ENCODE measurements at regions not wholly inside any gene's neighbourhood (a gene's known extent, or its start where the extent isn't known, plus 50 kb on each side); places are given as distances from the start of the nearest gene placed in this dataset.
"Not testable (repeated sequence)": the region's sequence is repeated elsewhere in the genome, so short reads cannot be mapped to it uniquely, and the experiment has no call there.

- H3K9me3 ChIP-seq (ENCODE audit: control extremely low read depth in 1 of 5, control insufficient read depth in 4 of 5, insufficient read depth in 2 of 5, low read depth in 1 of 5, low read length in 4 of 5): peaks cover 0 to 5% (median 0%) of the 10 kb centered on the region in 5 experiments
- no peaks in the 10 kb centered on the region for H3K27me3 ChIP-seq (replicated peaks in 2 of 5; ENCODE audit: control insufficient read depth in 4 of 5, insufficient read depth in 5 of 5, low read length in 4 of 5)
- no peak for DNase-seq
- H3K4me3 ChIP-seq (ENCODE audit: control insufficient read depth in 1 of 7, extremely low read depth in 1 of 7, insufficient read depth in 4 of 7, low read depth in 2 of 7, low read length in 6 of 7): no peak overlapping the region
- H3K27ac ChIP-seq (ENCODE audit: insufficient read depth in 1 of 2, low read depth in 1 of 2, low read length in 2 of 2, poor library complexity in 1 of 2, severe bottlenecking in 2 of 2): no peak overlapping the region
- H3K4me1 ChIP-seq (ENCODE audit: control extremely low read depth in 1 of 4, control insufficient read depth in 4 of 4, insufficient read depth in 4 of 4, low read length in 3 of 4): no peaks in the 10 kb centered on the region
- CTCF ChIA-PET: no interaction called here
- POLR2A ChIA-PET: no interaction called here
- H3K36me3 ChIP-seq (ENCODE audit: control insufficient read depth in 4 of 4, insufficient read depth in 4 of 4, low read length in 3 of 4): no peaks in the 10 kb centered on the region
Measured at GRCh38 chr13:64477146-64477545, 2753.0 kb downstream of the PCDH9 start.

GRCh38 chr13:64476041-64476568 lies 2754.0 kb downstream of the PCDH9 start:
- H3K27ac ChIP-seq (ENCODE audit: insufficient read depth in 1 of 2, low read depth in 1 of 2, low read length in 2 of 2, poor library complexity in 1 of 2, severe bottlenecking in 2 of 2); POLR2A ChIA-PET; H3K27me3 ChIP-seq (replicated peaks in 2 of 5; ENCODE audit: control insufficient read depth in 4 of 5, insufficient read depth in 5 of 5, low read length in 4 of 5); DNase-seq; H3K4me1 ChIP-seq (ENCODE audit: control extremely low read depth in 1 of 4, control insufficient read depth in 4 of 4, insufficient read depth in 4 of 4, low read length in 3 of 4); H3K4me3 ChIP-seq (ENCODE audit: control insufficient read depth in 1 of 7, extremely low read depth in 1 of 7, insufficient read depth in 4 of 7, low read depth in 2 of 7, low read length in 6 of 7); CTCF ChIA-PET; H3K9me3 ChIP-seq (ENCODE audit: control extremely low read depth in 1 of 5, control insufficient read depth in 4 of 5, insufficient read depth in 2 of 5, low read depth in 1 of 5, low read length in 4 of 5); H3K36me3 ChIP-seq (ENCODE audit: control insufficient read depth in 4 of 4, insufficient read depth in 4 of 4, low read length in 3 of 4): not testable (repeated sequence)
- WGBS (ENCODE audit: insufficient coverage): 92% methylated on average over 2 of the region's 2 CpGs

DNA sequence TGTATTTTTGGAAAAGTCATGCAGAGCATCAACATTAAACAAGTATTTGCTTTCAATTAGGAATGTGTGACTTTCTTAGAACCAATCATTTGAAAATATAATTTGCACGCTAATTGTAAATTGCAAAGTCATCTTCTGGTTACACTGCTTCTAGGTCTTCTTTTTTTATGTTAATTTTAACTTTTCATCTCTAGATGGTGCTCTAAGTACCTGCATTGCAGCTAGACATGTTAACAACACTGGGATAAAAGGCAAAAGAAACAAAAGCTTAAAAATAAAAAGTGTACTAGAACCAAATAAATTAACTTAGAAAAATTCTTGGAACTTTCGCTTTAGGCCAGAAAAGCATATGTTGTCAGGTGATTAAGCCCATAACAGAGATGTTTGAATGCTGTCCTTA lies 2758.2 kb downstream of the PCDH9 start:
- peak; percentile 48 to 75 (median 73) for DNase-seq
- Histone ChIP-seq H3K27ac (ENCODE audit: insufficient read depth in 1 of 2, low read depth in 1 of 2, low read length in 2 of 2, poor library complexity in 1 of 2, severe bottlenecking in 2 of 2) (no peak overlapping the region), H3K9me3 (ENCODE audit: control extremely low read depth in 1 of 5, control insufficient read depth in 4 of 5, insufficient read depth in 2 of 5, low read depth in 1 of 5, low read length in 4 of 5) (peaks cover 0 to 5% (median 0%) of the 10 kb centered on the region in 5 experiments), H3K4me1 (ENCODE audit: control extremely low read depth in 1 of 4, control insufficient read depth in 4 of 4, insufficient read depth in 4 of 4, low read length in 3 of 4) (no peaks in the 10 kb centered on the region), H3K36me3 (ENCODE audit: control insufficient read depth in 4 of 4, insufficient read depth in 4 of 4, low read length in 3 of 4) (no peaks in the 10 kb centered on the region), H3K27me3 (replicated peaks in 2 of 5; ENCODE audit: control insufficient read depth in 4 of 5, insufficient read depth in 5 of 5, low read length in 4 of 5) (no peaks in the 10 kb centered on the region), H3K4me3 (ENCODE audit: control insufficient read depth in 1 of 7, extremely low read depth in 1 of 7, insufficient read depth in 4 of 7, low read depth in 2 of 7, low read length in 6 of 7) (no peak overlapping the region)
- POLR2A ChIA-PET: no interaction called here
- no CpG with 5 or more reads among the region's 2 CpGs for WGBS (ENCODE audit: insufficient coverage)
- CTCF ChIA-PET: no interaction called here

- Histone ChIP-seq H3K4me3 (ENCODE audit: control insufficient read depth in 1 of 7, extremely low read depth in 1 of 7, insufficient read depth in 4 of 7, low read depth in 2 of 7, low read length in 6 of 7) (no peak overlapping the region), H3K27me3 (replicated peaks in 2 of 5; ENCODE audit: control insufficient read depth in 4 of 5, insufficient read depth in 5 of 5, low read length in 4 of 5) (no peaks in the 10 kb centered on the region), H3K27ac (ENCODE audit: insufficient read depth in 1 of 2, low read depth in 1 of 2, low read length in 2 of 2, poor library complexity in 1 of 2, severe bottlenecking in 2 of 2) (no peak overlapping the region), H3K9me3 (ENCODE audit: control extremely low read depth in 1 of 5, control insufficient read depth in 4 of 5, insufficient read depth in 2 of 5, low read depth in 1 of 5, low read length in 4 of 5) (no peaks in the 10 kb centered on the region), H3K4me1 (ENCODE audit: control extremely low read depth in 1 of 4, control insufficient read depth in 4 of 4, insufficient read depth in 4 of 4, low read length in 3 of 4) (no peaks in the 10 kb centered on the region), H3K36me3 (ENCODE audit: control insufficient read depth in 4 of 4, insufficient read depth in 4 of 4, low read length in 3 of 4) (no peaks in the 10 kb centered on the region)
- no CpG with 5 or more reads among the region's 1 CpG for WGBS (ENCODE audit: insufficient coverage)
- DNase-seq: no peak
- CTCF ChIA-PET: no interaction called here
- POLR2A ChIA-PET: no interaction called here
Measured at GRCh38 chr13:64470751-64471150, 2759.4 kb downstream of the PCDH9 start.

- DNase-seq: no peak
- H3K4me1 ChIP-seq (ENCODE audit: control extremely low read depth in 1 of 4, control insufficient read depth in 4 of 4, insufficient read depth in 4 of 4, low read length in 3 of 4): no peaks in the 10 kb centered on the region
- CTCF ChIA-PET: no interaction called here
- no peaks in the 10 kb centered on the region for H3K9me3 ChIP-seq (ENCODE audit: control extremely low read depth in 1 of 5, control insufficient read depth in 4 of 5, insufficient read depth in 2 of 5, low read depth in 1 of 5, low read length in 4 of 5)
- POLR2A ChIA-PET: no interaction called here
- H3K4me3 ChIP-seq (ENCODE audit: control insufficient read depth in 1 of 7, extremely low read depth in 1 of 7, insufficient read depth in 4 of 7, low read depth in 2 of 7, low read length in 6 of 7): no peak overlapping the region
- 100% methylated on average over 2 of the region's 3 CpGs for WGBS (ENCODE audit: insufficient coverage)
- no peaks in the 10 kb centered on the region for H3K27me3 ChIP-seq (replicated peaks in 2 of 5; ENCODE audit: control insufficient read depth in 4 of 5, insufficient read depth in 5 of 5, low read length in 4 of 5)
- H3K36me3 ChIP-seq (ENCODE audit: control insufficient read depth in 4 of 4, insufficient read depth in 4 of 4, low read length in 3 of 4): no peaks in the 10 kb centered on the region
- no peak overlapping the region for H3K27ac ChIP-seq (ENCODE audit: insufficient read depth in 1 of 2, low read depth in 1 of 2, low read length in 2 of 2, poor library complexity in 1 of 2, severe bottlenecking in 2 of 2)
Measured at GRCh38 chr13:64459778-64460177, 2770.4 kb downstream of the PCDH9 start.

DNA sequence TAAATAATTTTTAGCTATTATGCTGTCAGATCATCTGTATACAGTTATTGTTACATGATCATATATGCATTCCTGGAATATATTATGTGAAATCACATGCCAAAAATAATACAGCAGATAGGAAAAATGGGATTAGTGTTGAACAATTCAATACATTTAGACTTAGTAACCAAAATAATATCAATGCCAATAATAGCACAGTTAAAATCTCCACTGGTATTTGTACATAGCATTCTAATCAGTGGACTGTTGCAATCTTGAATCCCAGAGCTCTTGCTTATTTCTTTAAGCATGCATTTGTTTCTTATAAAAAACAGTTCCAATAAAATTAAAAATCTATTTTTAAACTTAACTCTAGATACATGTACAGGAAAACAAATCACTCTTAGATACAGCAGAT lies 2772.2 kb downstream of the PCDH9 start:
- ChIA-PET POLR2A (no interaction called here), CTCF (no interaction called here)
- Histone ChIP-seq H3K27me3 (replicated peaks in 2 of 5; ENCODE audit: control insufficient read depth in 4 of 5, insufficient read depth in 5 of 5, low read length in 4 of 5) (no peaks in the 10 kb centered on the region), H3K9me3 (ENCODE audit: control extremely low read depth in 1 of 5, control insufficient read depth in 4 of 5, insufficient read depth in 2 of 5, low read depth in 1 of 5, low read length in 4 of 5) (no peaks in the 10 kb centered on the region), H3K27ac (ENCODE audit: insufficient read depth in 1 of 2, low read depth in 1 of 2, low read length in 2 of 2, poor library complexity in 1 of 2, severe bottlenecking in 2 of 2) (no peak overlapping the region), H3K4me3 (ENCODE audit: control insufficient read depth in 1 of 7, extremely low read depth in 1 of 7, insufficient read depth in 4 of 7, low read depth in 2 of 7, low read length in 6 of 7) (no peak overlapping the region), H3K36me3 (ENCODE audit: control insufficient read depth in 4 of 4, insufficient read depth in 4 of 4, low read length in 3 of 4) (no peaks in the 10 kb centered on the region), H3K4me1 (ENCODE audit: control extremely low read depth in 1 of 4, control insufficient read depth in 4 of 4, insufficient read depth in 4 of 4, low read length in 3 of 4) (no peaks in the 10 kb centered on the region)
- DNase-seq: no peak

GRCh38 chr13:64455124-64455523 lies 2775.0 kb downstream of the PCDH9 start:
- H3K4me3 ChIP-seq (ENCODE audit: control insufficient read depth in 1 of 7, extremely low read depth in 1 of 7, insufficient read depth in 4 of 7, low read depth in 2 of 7, low read length in 6 of 7): no peak overlapping the region
- H3K36me3 ChIP-seq (ENCODE audit: control insufficient read depth in 4 of 4, insufficient read depth in 4 of 4, low read length in 3 of 4): no peaks in the 10 kb centered on the region
- no peaks in the 10 kb centered on the region for H3K4me1 ChIP-seq (ENCODE audit: control extremely low read depth in 1 of 4, control insufficient read depth in 4 of 4, insufficient read depth in 4 of 4, low read length in 3 of 4)
- DNase-seq: no peak
- ChIA-PET POLR2A (no interaction called here), CTCF (no interaction called here)
- H3K27ac ChIP-seq (ENCODE audit: insufficient read depth in 1 of 2, low read depth in 1 of 2, low read length in 2 of 2, poor library complexity in 1 of 2, severe bottlenecking in 2 of 2): no peak overlapping the region
- H3K9me3 ChIP-seq (ENCODE audit: control extremely low read depth in 1 of 5, control insufficient read depth in 4 of 5, insufficient read depth in 2 of 5, low read depth in 1 of 5, low read length in 4 of 5): no peaks in the 10 kb centered on the region
- H3K27me3 ChIP-seq (replicated peaks in 2 of 5; ENCODE audit: control insufficient read depth in 4 of 5, insufficient read depth in 5 of 5, low read length in 4 of 5): no peaks in the 10 kb centered on the region
- WGBS (ENCODE audit: insufficient coverage): 80% methylated on average over 1 of the region's 2 CpGs
